Naive thymus-derived CD8-positive, alpha-beta T cell (primary cell): ENCODE measurements at regions not wholly inside any gene's neighbourhood (a gene's known extent, or its start where the extent isn't known, plus 50 kb on each side); places are given as distances from the start of the nearest gene placed in this dataset.

ENCODE experiments used
- ATAC-seq, 2 donors: fragments of 150-1000 bp; cut with Tn5 transposase in 1 of 2; sonication (Bioruptor Pico), chemical (Tn5 transposase) in 1 of 2; 1 replicate in 1 of 2; 2 replicates in 1 of 2; pipeline ENCODE4 v1.10.0; 2021; ENCODE audit warnings: mild to moderate bottlenecking in 2 of 2, moderate library complexity in 2 of 2
- POLR2A ChIA-PET: fragments of 350-600 bp; sonication (Branson Sonifier 250); formaldehyde crosslinking; loops from one replicate; lab custom pipeline; 2021; ENCODE audit warnings: antibody characterized with exemption; lab: Charles Lee
- DNase-seq, 10 donors: peaks; one replicate each; pipeline versions ENCODE4 v3.0.0 to v3.0.0-alpha.2; 2020 to 2022
- H3K27ac Mint-ChIP-seq, 10 donors: one replicate each; pipeline ENCODE4 v1.8.0; 2020 to 2022; ENCODE audit warnings: mild to moderate bottlenecking in 10 of 10, mixed read lengths in 10 of 10, moderate library complexity in 4 of 10, inconsistent platforms in 1 of 10
- H3K27me3 Mint-ChIP-seq, 5 donors: one replicate each; pipeline ENCODE4 v1.8.0; 2021 to 2022; ENCODE audit warnings: mixed read lengths in 5 of 5
- H3K36me3 Mint-ChIP-seq, 3 donors: one replicate each; pipeline ENCODE4 v1.8.0; 2020 to 2022; ENCODE audit warnings: mixed read lengths in 3 of 3, mild to moderate bottlenecking in 2 of 3, inconsistent platforms in 1 of 3
- H3K4me1 Mint-ChIP-seq, 4 donors: one replicate each; pipeline ENCODE4 v1.8.0; 2021 to 2022; ENCODE audit warnings: mixed read lengths in 4 of 4
- H3K4me3 Mint-ChIP-seq, 10 donors: one replicate each; pipeline ENCODE4 v1.8.0; 2020 to 2022; ENCODE audit warnings: mild to moderate bottlenecking in 10 of 10, mixed read lengths in 10 of 10, moderate library complexity in 6 of 10, inconsistent platforms in 1 of 10
- H3K9me3 Mint-ChIP-seq, 9 donors: one replicate each; pipeline ENCODE4 v1.8.0; 2020 to 2022; ENCODE audit warnings: mixed read lengths in 9 of 9, mild to moderate bottlenecking in 3 of 9, inconsistent platforms in 1 of 9, moderate library complexity in 1 of 9

GRCh38 chrX:139126493-139126892, 404.0 kb upstream of the F9 start:
- Mint-ChIP-seq H3K27me3 (peaks cover 0 to 3% (median 0%) of the 10 kb centered on the region in 5 donors), H3K9me3 (peaks cover 0 to 9% (median 0%) of the 10 kb centered on the region in 9 donors), H3K27ac (no peak overlapping the region), H3K36me3 (no peaks in the 10 kb centered on the region), H3K4me1 (no peaks in the 10 kb centered on the region), H3K4me3 (no peak overlapping the region)
- ATAC-seq (no peak), DNase-seq (no peak)
- POLR2A ChIA-PET = no interaction called here

- H3K4me3 Mint-ChIP-seq = no peak overlapping the region
- no peak for ATAC-seq
- H3K4me1 Mint-ChIP-seq = no peaks in the 10 kb centered on the region
- no peak for DNase-seq
- no peak overlapping the region for H3K27ac Mint-ChIP-seq
- H3K36me3 Mint-ChIP-seq = no peaks in the 10 kb centered on the region
- peaks cover 0 to 9% (median 0%) of the 10 kb centered on the region in 9 donors for H3K9me3 Mint-ChIP-seq
- peaks cover 0 to 3% (median 0%) of the 10 kb centered on the region in 5 donors for H3K27me3 Mint-ChIP-seq
- POLR2A ChIA-PET = no interaction called here
These were observed 404.6 kb upstream of the F9 start for GRCh38 chrX:139125916-139126315.

DNA sequence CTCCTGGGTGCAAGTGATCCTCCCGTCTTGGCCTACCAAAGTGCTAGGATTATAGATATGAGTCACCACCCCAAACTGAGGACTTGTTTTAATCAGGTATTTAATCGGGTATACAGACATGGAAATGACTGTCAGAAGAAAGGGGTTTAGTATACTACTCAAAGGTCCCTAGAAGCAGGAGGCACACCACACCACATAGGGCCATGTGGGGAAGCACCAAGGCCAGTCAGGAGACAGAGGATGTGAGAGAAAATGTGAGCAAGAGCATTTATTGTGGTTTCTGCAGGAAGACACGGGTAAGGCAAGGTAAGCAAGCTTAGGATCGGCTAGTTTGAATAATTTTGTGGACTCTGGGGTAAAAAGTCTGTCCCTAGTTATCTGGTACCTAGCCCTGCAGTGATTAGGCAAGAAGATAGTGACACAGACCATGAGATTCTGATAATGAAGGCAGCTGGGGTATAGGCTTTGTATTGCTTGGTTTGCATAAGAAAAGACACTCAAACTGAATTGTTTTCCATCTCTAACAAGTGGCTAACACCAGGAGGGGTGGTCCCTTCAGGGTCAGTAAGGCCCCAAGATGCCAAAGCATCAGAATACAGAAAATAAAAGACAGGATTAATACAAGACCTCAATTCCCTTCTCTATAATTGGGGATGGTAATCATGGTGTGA, 408.8 kb upstream of the F9 start:
- H3K4me1 Mint-ChIP-seq = no peaks in the 10 kb centered on the region
- H3K4me3 Mint-ChIP-seq = peak overlapping the region in 1 of 10 donors; percentile 25

GRCh38 chrX:139120760-139121159, 409.2 kb upstream of the FGF13 start:
- DNase-seq (no peak), ATAC-seq (no peak)
- POLR2A ChIA-PET = no interaction called here
- H3K9me3 Mint-ChIP-seq = peaks cover 0 to 9% (median 0%) of the 10 kb centered on the region in 9 donors
- H3K27me3 Mint-ChIP-seq = peaks cover 0 to 1% (median 0%) of the 10 kb centered on the region in 5 donors
- H3K4me3 Mint-ChIP-seq = no peak overlapping the region
- H3K36me3 Mint-ChIP-seq = no peaks in the 10 kb centered on the region
- no peak overlapping the region for H3K27ac Mint-ChIP-seq
- no peaks in the 10 kb centered on the region for H3K4me1 Mint-ChIP-seq

More for the DNA sequence above, 408.8 kb upstream of the F9 start:
- H3K9me3 Mint-ChIP-seq = peaks cover 0 to 9% (median 0%) of the 10 kb centered on the region in 9 donors
- DNase-seq (no peak), ATAC-seq (no peak)
- no peaks in the 10 kb centered on the region for H3K36me3 Mint-ChIP-seq
- POLR2A ChIA-PET = no interaction called here
- peak overlapping the region in 1 of 10 donors; percentile 58 for H3K27ac Mint-ChIP-seq
- peaks cover 0 to 1% (median 0%) of the 10 kb centered on the region in 5 donors for H3K27me3 Mint-ChIP-seq

DNA sequence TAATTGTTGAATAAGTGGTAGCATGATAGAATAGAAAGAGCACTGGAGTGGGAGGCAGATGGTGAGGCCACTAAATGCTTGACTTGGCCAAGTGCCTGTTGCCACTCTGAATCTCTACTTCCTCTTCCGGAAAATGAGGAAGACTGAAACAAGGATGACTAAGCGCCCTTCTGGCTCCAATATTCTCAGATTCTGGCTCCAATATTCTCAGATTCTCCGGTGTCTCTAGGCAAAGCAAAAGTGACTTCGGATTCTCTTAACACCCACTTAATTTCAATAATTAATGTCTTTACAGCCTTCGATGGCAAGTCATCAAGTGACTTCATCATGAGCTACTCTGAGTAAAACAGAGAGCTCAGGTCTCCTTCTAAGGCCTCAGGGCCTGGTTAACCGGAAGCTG, 402.2 kb upstream of the FGF13 start:
- ATAC-seq = no peak
- POLR2A ChIA-PET = no interaction called here
- H3K9me3 Mint-ChIP-seq = no peaks in the 10 kb centered on the region
- no peaks in the 10 kb centered on the region for H3K36me3 Mint-ChIP-seq
- no peak for DNase-seq
- peaks cover 0 to 2% (median 0%) of the 10 kb centered on the region in 5 donors for H3K27me3 Mint-ChIP-seq
- H3K4me3 Mint-ChIP-seq = no peak overlapping the region
- H3K4me1 Mint-ChIP-seq = no peaks in the 10 kb centered on the region
- no peak overlapping the region for H3K27ac Mint-ChIP-seq

- POLR2A ChIA-PET = no interaction called here
- no peak overlapping the region for H3K27ac Mint-ChIP-seq
- H3K4me1 Mint-ChIP-seq = no peaks in the 10 kb centered on the region
- DNase-seq (no peak), ATAC-seq (no peak)
- H3K4me3 Mint-ChIP-seq = no peak overlapping the region
- H3K9me3 Mint-ChIP-seq = no peaks in the 10 kb centered on the region
- H3K27me3 Mint-ChIP-seq = peaks cover 0 to 2% (median 0%) of the 10 kb centered on the region in 5 donors
- H3K36me3 Mint-ChIP-seq = no peaks in the 10 kb centered on the region
These were observed 400.9 kb upstream of the FGF13 start for GRCh38 chrX:139112432-139112831.

- no peak for DNase-seq
- no peak for ATAC-seq
- H3K9me3 Mint-ChIP-seq = no peaks in the 10 kb centered on the region
- H3K27ac Mint-ChIP-seq = no peak overlapping the region
- no peak overlapping the region for H3K4me3 Mint-ChIP-seq
- peaks cover 0 to 2% (median 0%) of the 10 kb centered on the region in 5 donors for H3K27me3 Mint-ChIP-seq
- no peaks in the 10 kb centered on the region for H3K4me1 Mint-ChIP-seq
- POLR2A ChIA-PET = no interaction called here
- no peaks in the 10 kb centered on the region for H3K36me3 Mint-ChIP-seq
These were observed 394.6 kb upstream of the FGF13 start for GRCh38 chrX:139106069-139106468.

GRCh38 chrX:139094671-139095592, 383.4 kb upstream of the FGF13 start:
- Mint-ChIP-seq H3K9me3 (no peaks in the 10 kb centered on the region), H3K27me3 (no peaks in the 10 kb centered on the region), H3K4me1 (no peaks in the 10 kb centered on the region), H3K27ac (no peak overlapping the region), H3K36me3 (no peaks in the 10 kb centered on the region), H3K4me3 (no peak overlapping the region)
- POLR2A ChIA-PET = no interaction called here
- no peak for DNase-seq
- ATAC-seq = no peak

DNA sequence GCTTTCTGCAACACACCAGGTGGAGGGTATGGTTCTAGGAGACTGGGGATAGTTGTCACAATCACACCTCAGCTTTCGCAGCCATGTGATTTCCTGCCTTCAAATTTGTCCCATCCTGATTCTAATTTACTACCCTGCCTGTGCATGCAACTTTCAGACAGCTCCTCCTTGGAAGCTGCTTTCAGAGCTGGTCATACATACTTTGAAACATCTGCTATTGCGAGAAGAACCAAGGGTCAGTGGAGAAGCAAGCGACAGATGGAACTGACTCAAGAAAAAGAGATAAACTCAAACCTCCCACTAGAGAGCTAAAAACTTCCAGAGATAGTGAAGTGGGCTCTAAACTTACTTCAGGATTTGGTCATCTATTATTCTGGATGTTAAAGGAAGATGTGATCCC, 381.7 kb upstream of the FGF13 start:
- H3K4me1 Mint-ChIP-seq = no peaks in the 10 kb centered on the region
- H3K27me3 Mint-ChIP-seq = no peaks in the 10 kb centered on the region
- no peak overlapping the region for H3K4me3 Mint-ChIP-seq
- DNase-seq (no peak), ATAC-seq (no peak)
- no peak overlapping the region for H3K27ac Mint-ChIP-seq
- POLR2A ChIA-PET = no interaction called here
- H3K9me3 Mint-ChIP-seq = no peaks in the 10 kb centered on the region
- H3K36me3 Mint-ChIP-seq = no peaks in the 10 kb centered on the region

DNA sequence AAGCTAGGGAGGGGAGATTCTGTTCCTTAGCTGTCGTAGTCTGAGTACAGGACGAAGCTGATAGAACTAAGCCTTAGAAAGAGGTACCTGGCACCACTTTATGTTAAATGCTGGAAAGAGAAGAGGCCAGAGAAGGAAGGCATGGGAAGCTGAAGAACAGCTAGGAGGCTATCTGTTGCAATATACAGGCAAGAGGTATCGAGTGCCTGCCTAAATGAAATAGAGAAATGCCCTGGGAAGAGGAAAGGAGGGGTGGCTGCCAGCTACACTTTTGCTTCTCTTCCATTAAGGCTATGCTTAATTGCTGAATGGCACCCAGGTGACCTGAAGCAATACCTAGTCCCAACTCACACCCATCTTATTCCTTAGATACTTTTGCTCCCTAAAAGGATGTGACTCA, 380.4 kb upstream of the FGF13 start:
- H3K9me3 Mint-ChIP-seq = no peaks in the 10 kb centered on the region
- H3K27ac Mint-ChIP-seq = no peak overlapping the region
- H3K4me3 Mint-ChIP-seq = no peak overlapping the region
- POLR2A ChIA-PET = no interaction called here
- H3K27me3 Mint-ChIP-seq = no peaks in the 10 kb centered on the region
- DNase-seq = no peak
- H3K36me3 Mint-ChIP-seq = no peaks in the 10 kb centered on the region
- no peak for ATAC-seq
- H3K4me1 Mint-ChIP-seq = no peaks in the 10 kb centered on the region

DNA sequence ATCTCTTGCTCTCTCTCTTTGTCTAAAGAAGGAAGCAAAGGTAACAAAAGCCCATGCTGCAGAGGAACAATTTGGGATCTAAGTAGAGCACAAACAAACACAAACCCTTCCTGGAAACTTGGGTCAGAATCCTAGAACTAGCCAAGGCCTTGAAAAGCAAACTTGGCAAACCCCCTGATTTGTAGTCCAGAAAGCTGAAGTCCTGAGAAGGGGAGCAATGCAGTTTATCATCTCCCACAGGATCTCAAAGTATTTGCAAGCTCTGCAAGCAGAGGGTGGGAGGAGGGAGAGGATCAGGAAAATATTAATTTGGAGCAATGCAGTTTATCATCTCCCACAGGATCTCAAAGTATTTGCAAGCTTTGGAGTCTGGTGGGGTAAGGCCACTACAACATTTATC, 379.5 kb upstream of the FGF13 start:
- H3K27ac Mint-ChIP-seq = no peak overlapping the region
- H3K9me3 Mint-ChIP-seq = no peaks in the 10 kb centered on the region
- DNase-seq = no peak
- ATAC-seq = no peak
- no peaks in the 10 kb centered on the region for H3K36me3 Mint-ChIP-seq
- no peak overlapping the region for H3K4me3 Mint-ChIP-seq
- H3K4me1 Mint-ChIP-seq = no peaks in the 10 kb centered on the region
- no peaks in the 10 kb centered on the region for H3K27me3 Mint-ChIP-seq
- POLR2A ChIA-PET = no interaction called here

GRCh38 chrX:139086246-139086645, 374.7 kb upstream of the FGF13 start:
- ATAC-seq (no peak), DNase-seq (no peak)
- Mint-ChIP-seq H3K27me3 (peaks cover 0 to 4% (median 0%) of the 10 kb centered on the region in 5 donors), H3K27ac (no peak overlapping the region), H3K4me3 (no peak overlapping the region), H3K36me3 (no peaks in the 10 kb centered on the region), H3K4me1 (no peaks in the 10 kb centered on the region), H3K9me3 (no peaks in the 10 kb centered on the region)
- POLR2A ChIA-PET = no interaction called here

- no peak overlapping the region for H3K27ac Mint-ChIP-seq
- POLR2A ChIA-PET = no interaction called here
- no peaks in the 10 kb centered on the region for H3K9me3 Mint-ChIP-seq
- ATAC-seq (no peak), DNase-seq (no peak)
- no peaks in the 10 kb centered on the region for H3K4me1 Mint-ChIP-seq
- no peaks in the 10 kb centered on the region for H3K36me3 Mint-ChIP-seq
- H3K27me3 Mint-ChIP-seq = peaks cover 0 to 4% (median 0%) of the 10 kb centered on the region in 5 donors
- no peak overlapping the region for H3K4me3 Mint-ChIP-seq
These were observed 373.9 kb upstream of the FGF13 start for GRCh38 chrX:139085404-139085803.
